GM23338 (cell line): ENCODE measurements at regions not wholly inside any gene's neighbourhood (a gene's known extent, or its start where the extent isn't known, plus 50 kb on each side); places are given as distances from the start of the nearest gene placed in this dataset.

ENCODE experiments used
- ETS1 ChIP-seq: IDR thresholded peaks from 2 replicates; pipeline ENCODE4 v1.6.1; 2016; ENCODE audit warnings: antibody characterized with exemption
- EZH2 ChIP-seq: fragments of 200-600 bp; sonication (generic); IDR thresholded peaks from one replicate; pipeline ENCODE4 v1.8.0; 2017; ENCODE audit warnings: antibody characterized with exemption, mild to moderate bottlenecking, low read depth; ENCODE audit not compliant: unreplicated experiment
- EZH2phosphoT487 ChIP-seq: fragments of 200-600 bp; sonication (generic); IDR thresholded peaks from one replicate; pipeline ENCODE4 v1.8.1; 2018; ENCODE audit warnings: antibody characterized with exemption; ENCODE audit not compliant: unreplicated experiment
- POLR2AphosphoS5 ChIP-seq: IDR thresholded peaks from 2 replicates; pipeline ENCODE4 v1.6.1; 2016; ENCODE audit warnings: antibody characterized with exemption, low read depth
- REST ChIP-seq: IDR thresholded peaks from one replicate; pipeline ENCODE4 v1.6.1; 2018; ENCODE audit warnings: antibody characterized with exemption; ENCODE audit not compliant: unreplicated experiment
- TF ChIP-seq, protein P1 (sequence below), 2 experiments: fragments of 200-600 bp in 1 of 2; sonication (generic) in 1 of 2; conservative IDR thresholded peaks; 2 replicates each; pipeline versions ENCODE4 v1.5.1 to v1.6.1; 2016 to 2017; ENCODE audit warnings: antibody characterized with exemption in 2 of 2, low read depth in 2 of 2, mild to moderate bottlenecking in 2 of 2, moderate library complexity in 1 of 2

GRCh38 chr15:47908486-47908885 is 191.2 kb downstream of the SEMA6D start:
- no peak for TF ChIP-seq EZH2
- TF ChIP-seq, protein P1, sequence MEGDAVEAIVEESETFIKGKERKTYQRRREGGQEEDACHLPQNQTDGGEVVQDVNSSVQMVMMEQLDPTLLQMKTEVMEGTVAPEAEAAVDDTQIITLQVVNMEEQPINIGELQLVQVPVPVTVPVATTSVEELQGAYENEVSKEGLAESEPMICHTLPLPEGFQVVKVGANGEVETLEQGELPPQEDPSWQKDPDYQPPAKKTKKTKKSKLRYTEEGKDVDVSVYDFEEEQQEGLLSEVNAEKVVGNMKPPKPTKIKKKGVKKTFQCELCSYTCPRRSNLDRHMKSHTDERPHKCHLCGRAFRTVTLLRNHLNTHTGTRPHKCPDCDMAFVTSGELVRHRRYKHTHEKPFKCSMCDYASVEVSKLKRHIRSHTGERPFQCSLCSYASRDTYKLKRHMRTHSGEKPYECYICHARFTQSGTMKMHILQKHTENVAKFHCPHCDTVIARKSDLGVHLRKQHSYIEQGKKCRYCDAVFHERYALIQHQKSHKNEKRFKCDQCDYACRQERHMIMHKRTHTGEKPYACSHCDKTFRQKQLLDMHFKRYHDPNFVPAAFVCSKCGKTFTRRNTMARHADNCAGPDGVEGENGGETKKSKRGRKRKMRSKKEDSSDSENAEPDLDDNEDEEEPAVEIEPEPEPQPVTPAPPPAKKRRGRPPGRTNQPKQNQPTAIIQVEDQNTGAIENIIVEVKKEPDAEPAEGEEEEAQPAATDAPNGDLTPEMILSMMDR (conservative IDR thresholded peaks at IDR 0.05; ENCODE audit: low read depth in 2 of 2), result no peak
- TF ChIP-seq ETS1, result no peak
- TF ChIP-seq POLR2AphosphoS5, result no peak
- TF ChIP-seq EZH2phosphoT487, result no peak
- no peak for TF ChIP-seq REST
